Nephron progenitor cell (in vitro differentiated cells): ENCODE measurements at regions not wholly inside any gene's neighbourhood (a gene's known extent, or its start where the extent isn't known, plus 50 kb on each side); places are given as distances from the start of the nearest gene placed in this dataset.

Source experiments
- DNase-seq: peaks from one replicate; pipeline ENCODE4 v3.0.0; 2021
- H3K27ac Mint-ChIP-seq: 2 replicates; pipeline ENCODE4 v1.8.0; 2021; ENCODE audit warnings: mild to moderate bottlenecking, moderate library complexity, mixed read lengths
- H3K27me3 Mint-ChIP-seq: 2 replicates; pipeline ENCODE4 v1.8.0; 2021; ENCODE audit warnings: mild to moderate bottlenecking, low read depth, mixed read lengths; ENCODE audit not compliant: poor library complexity
- H3K36me3 Mint-ChIP-seq: 2 replicates; pipeline ENCODE4 v1.8.0; 2021; ENCODE audit warnings: low read depth, mixed read lengths
- H3K4me1 Mint-ChIP-seq: 2 replicates; pipeline ENCODE4 v1.8.0; 2021; ENCODE audit warnings: mixed read lengths
- H3K4me3 Mint-ChIP-seq: 2 replicates; pipeline ENCODE4 v1.8.0; 2021; ENCODE audit warnings: mild to moderate bottlenecking, moderate library complexity, mixed read lengths
- H3K9me3 Mint-ChIP-seq: 2 replicates; pipeline ENCODE4 v1.8.0; 2021; ENCODE audit warnings: mild to moderate bottlenecking, moderate library complexity, mixed read lengths
- TF ChIP-seq, protein P1 (sequence below): fragments of 200-600 bp; sonication (generic); IDR thresholded peaks from 2 replicates; pipeline ENCODE4 v1.5.0; 2021; ENCODE audit warnings: antibody characterized with exemption

DNA sequence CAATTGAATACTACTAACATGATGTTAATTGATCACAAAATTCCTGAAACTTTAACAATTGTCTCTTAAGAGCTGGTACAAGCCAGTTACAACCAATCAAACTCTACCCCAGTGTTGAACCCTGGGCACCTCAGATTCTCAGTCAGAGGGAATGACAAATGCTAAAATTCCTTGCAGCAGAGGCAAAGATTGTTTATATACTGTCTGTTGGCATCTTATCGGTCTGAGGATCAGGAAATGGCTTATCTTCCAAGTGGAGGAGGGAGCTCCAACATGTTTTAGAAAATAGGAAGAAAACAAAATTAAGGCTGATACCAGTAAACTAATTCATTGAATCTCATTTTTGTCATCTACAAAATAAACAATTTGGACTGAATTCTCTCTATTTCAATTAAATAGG lies 527.8 kb upstream of the ZNF608 start:
- H3K36me3 Mint-ChIP-seq: no peaks in the 10 kb centered on the region
- peaks cover 89% of the 10 kb centered on the region for H3K4me1 Mint-ChIP-seq
- peaks cover 5% of the 10 kb centered on the region for H3K9me3 Mint-ChIP-seq
- no peak overlapping the region for H3K27ac Mint-ChIP-seq
- H3K27me3 Mint-ChIP-seq: no peaks in the 10 kb centered on the region
- H3K4me3 Mint-ChIP-seq: no peak overlapping the region
- TF ChIP-seq, protein P1, sequence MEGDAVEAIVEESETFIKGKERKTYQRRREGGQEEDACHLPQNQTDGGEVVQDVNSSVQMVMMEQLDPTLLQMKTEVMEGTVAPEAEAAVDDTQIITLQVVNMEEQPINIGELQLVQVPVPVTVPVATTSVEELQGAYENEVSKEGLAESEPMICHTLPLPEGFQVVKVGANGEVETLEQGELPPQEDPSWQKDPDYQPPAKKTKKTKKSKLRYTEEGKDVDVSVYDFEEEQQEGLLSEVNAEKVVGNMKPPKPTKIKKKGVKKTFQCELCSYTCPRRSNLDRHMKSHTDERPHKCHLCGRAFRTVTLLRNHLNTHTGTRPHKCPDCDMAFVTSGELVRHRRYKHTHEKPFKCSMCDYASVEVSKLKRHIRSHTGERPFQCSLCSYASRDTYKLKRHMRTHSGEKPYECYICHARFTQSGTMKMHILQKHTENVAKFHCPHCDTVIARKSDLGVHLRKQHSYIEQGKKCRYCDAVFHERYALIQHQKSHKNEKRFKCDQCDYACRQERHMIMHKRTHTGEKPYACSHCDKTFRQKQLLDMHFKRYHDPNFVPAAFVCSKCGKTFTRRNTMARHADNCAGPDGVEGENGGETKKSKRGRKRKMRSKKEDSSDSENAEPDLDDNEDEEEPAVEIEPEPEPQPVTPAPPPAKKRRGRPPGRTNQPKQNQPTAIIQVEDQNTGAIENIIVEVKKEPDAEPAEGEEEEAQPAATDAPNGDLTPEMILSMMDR: no peak
- no peak for DNase-seq

DNA sequence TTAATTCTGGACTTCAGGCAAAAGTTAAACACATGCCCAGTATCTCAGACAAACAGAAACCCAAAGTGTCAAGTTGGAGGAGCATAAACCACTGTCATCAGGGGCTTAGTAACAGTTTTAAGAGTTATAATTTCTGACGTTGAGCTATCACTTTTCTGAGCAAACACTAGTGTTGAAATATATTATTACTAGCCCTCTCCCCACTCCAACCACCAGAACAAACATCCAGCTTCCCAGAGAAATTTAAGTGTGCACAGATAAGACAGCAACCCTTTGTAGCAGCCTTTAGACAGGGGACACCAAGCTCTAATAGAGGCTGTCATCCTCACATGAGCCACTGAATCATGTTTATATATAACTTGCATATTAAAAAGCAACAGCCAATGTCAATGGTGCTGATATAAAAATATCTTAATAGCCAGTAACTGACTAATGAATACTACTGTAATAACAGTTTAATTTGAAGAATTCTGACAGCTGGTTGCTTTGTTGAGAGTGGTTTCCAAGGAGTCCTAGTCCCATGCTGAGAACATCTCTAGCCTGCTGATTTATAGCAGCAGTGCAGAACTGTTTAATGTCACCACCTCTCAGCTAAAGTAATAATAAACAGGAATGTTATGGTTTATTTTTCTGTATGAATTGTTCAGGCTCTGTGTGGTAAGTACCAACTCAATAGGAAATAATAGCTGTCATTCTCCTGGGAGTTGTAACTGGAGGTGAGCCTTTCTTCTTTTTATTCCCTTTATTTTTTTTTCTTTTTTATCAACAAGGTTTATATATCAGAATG lies 528.7 kb upstream of the ZNF608 start:
- Mint-ChIP-seq H3K9me3 (peaks cover 5% of the 10 kb centered on the region), H3K4me1 (peaks cover 83% of the 10 kb centered on the region), H3K4me3 (no peak overlapping the region)

DNA sequence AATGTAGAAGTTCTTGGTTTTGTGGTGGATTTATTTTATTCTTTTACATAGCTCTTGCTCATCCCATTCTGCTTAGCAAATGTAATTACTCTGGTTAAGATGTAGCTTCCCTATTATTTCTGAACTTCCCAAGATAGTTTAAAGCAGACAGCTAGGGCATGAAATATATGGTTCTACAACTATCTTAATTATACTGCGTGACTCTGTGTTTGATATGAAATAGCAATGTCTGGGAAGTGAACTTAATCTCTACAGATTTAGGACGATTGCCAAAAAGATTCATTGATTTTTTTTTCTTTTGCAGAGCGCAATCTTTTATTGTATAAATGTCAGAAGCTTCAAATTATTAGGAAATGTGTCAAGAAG lies 529.3 kb upstream of the ZNF608 start:
- Mint-ChIP-seq H3K4me3 (no peak overlapping the region), H3K27me3 (no peaks in the 10 kb centered on the region), H3K4me1 (peaks cover 77% of the 10 kb centered on the region), H3K9me3 (peaks cover 5% of the 10 kb centered on the region), H3K27ac (no peak overlapping the region), H3K36me3 (no peaks in the 10 kb centered on the region)
- no peak for DNase-seq
- TF ChIP-seq, protein P1: no peak

More for the DNA sequence above, 528.7 kb upstream of the ZNF608 start:
- Mint-ChIP-seq H3K27me3 (no peaks in the 10 kb centered on the region), H3K36me3 (no peaks in the 10 kb centered on the region), H3K27ac (peak overlapping the region; percentile 64)
- TF ChIP-seq, protein P1: no peak
- DNase-seq: no peak

DNA sequence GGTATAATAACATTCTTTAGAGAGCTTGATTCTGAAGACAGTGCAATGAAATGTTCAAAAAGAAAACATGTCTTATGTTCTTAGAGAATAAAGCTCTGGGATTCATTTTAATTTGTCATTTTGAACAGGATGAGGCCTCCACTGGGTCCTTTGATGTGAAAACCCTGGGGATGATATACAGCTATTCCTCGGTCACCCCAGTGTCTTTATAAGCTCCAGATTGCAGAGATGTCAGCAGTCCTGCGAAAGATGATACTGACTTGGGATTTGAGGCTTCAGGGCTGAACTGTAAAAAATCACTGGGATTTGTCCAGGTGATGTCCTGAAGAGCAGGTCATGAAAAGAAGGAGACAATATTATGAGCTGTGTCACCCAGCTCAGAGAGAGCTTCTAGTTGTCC lies 529.7 kb upstream of the ZNF608 start:
- H3K4me1 Mint-ChIP-seq: peaks cover 73% of the 10 kb centered on the region
- TF ChIP-seq, protein P1: no peak
- H3K27ac Mint-ChIP-seq: peak overlapping the region; percentile 62

DNA sequence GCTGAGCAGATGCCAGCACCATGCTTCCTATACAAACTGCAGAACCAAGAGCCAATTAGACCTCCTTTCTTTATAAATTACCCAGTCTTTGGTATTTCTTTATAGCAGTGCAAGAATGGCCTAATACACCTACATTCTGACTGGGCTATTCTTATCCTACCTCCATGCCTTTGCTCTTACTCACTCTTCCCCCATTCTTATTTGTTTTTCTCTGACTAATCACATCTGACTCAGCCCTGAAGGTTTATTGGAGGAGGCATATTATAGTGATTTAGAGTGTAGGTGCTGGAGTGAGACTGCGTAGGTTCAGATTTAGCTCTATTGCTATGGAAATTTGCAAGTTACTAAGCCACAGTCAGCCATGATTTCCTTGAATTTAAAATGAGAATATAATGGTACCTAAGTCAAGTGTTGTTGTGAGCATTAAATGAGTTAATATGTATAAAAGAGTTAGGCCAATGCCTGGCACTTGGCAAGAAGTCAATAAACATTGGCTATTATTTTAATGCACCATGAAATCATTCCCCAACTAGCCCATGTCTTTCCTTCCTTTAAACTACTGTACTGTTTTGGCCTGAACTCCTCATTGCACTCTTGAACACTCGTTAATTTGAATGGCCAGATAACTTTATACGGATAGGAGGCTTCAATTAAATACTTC lies 531.2 kb upstream of the ZNF608 start:
- DNase-seq: no peak
- no peak overlapping the region for H3K27ac Mint-ChIP-seq

More for the DNA sequence above, 529.7 kb upstream of the ZNF608 start:
- H3K9me3 Mint-ChIP-seq: peaks cover 5% of the 10 kb centered on the region
- no peaks in the 10 kb centered on the region for H3K27me3 Mint-ChIP-seq
- no peak for DNase-seq
- no peak overlapping the region for H3K4me3 Mint-ChIP-seq
- no peaks in the 10 kb centered on the region for H3K36me3 Mint-ChIP-seq

More for the DNA sequence above, 531.2 kb upstream of the ZNF608 start:
- no peak overlapping the region for H3K4me3 Mint-ChIP-seq
- no peaks in the 10 kb centered on the region for H3K36me3 Mint-ChIP-seq
- no peaks in the 10 kb centered on the region for H3K27me3 Mint-ChIP-seq
- peaks cover 5% of the 10 kb centered on the region for H3K9me3 Mint-ChIP-seq
- H3K4me1 Mint-ChIP-seq: peaks cover 58% of the 10 kb centered on the region
- TF ChIP-seq, protein P1: no peak
